Tibial nerve (tissue), 3 donors: ENCODE measurements at regions not wholly inside any gene's neighbourhood (a gene's known extent, or its start where the extent isn't known, plus 50 kb on each side); places are given as distances from the start of the nearest gene placed in this dataset.
"Not testable (repeated sequence)": the region's sequence is repeated elsewhere in the genome, so short reads cannot be mapped to it uniquely, and the experiment has no call there.

ENCODE experiments used
- POLR2A ChIP-seq, 2 donors: fragments of 450-650 bp; IDR thresholded peaks; one replicate each; pipeline ENCODE4 v1.6.1; 2017; ENCODE audit warnings: antibody characterized with exemption in 2 of 2, mild to moderate bottlenecking in 2 of 2, moderate library complexity in 2 of 2
- TF ChIP-seq, protein P1 (sequence below), 5 experiments: fragments of 200-600 bp in 3 of 5; fragments of 450-650 bp in 2 of 5; sonication (generic) in 3 of 5; IDR thresholded peaks; one replicate each; pipeline ENCODE4 v1.5.1; 2016 to 2019; ENCODE audit warnings: antibody characterized with exemption in 5 of 5, mild to moderate bottlenecking in 3 of 5, moderate library complexity in 2 of 5

GRCh38 chr15:22259151-22259750 lies 178.9 kb downstream of the OR4M2 start:
- TF ChIP-seq, protein P1, sequence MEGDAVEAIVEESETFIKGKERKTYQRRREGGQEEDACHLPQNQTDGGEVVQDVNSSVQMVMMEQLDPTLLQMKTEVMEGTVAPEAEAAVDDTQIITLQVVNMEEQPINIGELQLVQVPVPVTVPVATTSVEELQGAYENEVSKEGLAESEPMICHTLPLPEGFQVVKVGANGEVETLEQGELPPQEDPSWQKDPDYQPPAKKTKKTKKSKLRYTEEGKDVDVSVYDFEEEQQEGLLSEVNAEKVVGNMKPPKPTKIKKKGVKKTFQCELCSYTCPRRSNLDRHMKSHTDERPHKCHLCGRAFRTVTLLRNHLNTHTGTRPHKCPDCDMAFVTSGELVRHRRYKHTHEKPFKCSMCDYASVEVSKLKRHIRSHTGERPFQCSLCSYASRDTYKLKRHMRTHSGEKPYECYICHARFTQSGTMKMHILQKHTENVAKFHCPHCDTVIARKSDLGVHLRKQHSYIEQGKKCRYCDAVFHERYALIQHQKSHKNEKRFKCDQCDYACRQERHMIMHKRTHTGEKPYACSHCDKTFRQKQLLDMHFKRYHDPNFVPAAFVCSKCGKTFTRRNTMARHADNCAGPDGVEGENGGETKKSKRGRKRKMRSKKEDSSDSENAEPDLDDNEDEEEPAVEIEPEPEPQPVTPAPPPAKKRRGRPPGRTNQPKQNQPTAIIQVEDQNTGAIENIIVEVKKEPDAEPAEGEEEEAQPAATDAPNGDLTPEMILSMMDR (IDR thresholded peaks at IDR 0.05): not testable (repeated sequence)
- not testable (repeated sequence) for TF ChIP-seq POLR2A (IDR thresholded peaks at IDR 0.05)
